GM19463 (cell line): ENCODE measurements at regions not wholly inside any gene's neighbourhood (a gene's known extent, or its start where the extent isn't known, plus 50 kb on each side); places are given as distances from the start of the nearest gene placed in this dataset.
"Not testable (repeated sequence)": the region's sequence is repeated elsewhere in the genome, so short reads cannot be mapped to it uniquely, and the experiment has no call there.

Experiments
- ATAC-seq: cut with Tn5 transposase; IDR thresholded peaks from one replicate; pipeline ENCODE4 v1.9.1; 2021; ENCODE audit warnings: mild to moderate bottlenecking, moderate library complexity; ENCODE audit not compliant: unreplicated experiment

DNA sequence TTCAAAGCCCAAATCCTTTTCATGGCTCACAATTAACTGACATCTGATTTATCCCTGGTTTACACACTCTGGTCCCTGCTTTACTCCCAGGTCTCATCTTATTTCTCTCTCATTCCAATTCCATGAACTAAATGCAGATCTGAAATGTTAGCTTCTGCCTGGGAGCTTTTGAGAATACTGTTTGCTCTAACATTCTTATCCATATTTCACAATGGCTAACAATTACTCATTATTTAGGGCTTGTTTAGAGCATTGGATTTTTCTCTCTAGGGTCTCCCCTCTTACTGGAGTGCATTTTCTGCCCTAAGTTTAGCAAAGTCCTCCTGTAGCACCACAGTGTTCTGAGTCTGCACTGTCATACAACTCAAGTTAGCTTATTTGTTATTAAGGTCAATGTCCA lies 121.5 kb upstream of the HCRTR2 start:
- no peak for ATAC-seq

DNA sequence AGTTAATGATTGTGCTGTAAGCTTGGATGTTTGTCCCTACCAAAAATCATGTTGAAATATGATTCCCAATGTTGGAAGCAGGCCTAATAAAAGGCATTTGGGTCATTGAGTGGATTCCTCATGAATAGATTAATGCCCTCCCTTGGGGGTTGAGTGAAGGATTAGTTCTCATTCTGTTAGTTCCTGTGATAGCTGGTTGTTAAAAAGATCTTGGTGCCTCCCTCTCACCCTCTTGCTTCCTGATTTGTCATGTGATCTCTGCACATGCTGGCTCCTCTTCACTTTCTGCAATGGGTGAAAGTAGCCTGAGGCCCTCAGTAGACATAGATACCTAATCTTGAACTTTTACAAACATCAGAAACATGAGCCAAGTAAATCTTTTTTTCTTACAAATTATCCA lies 115.6 kb upstream of the HCRTR2 start:
- no peak for ATAC-seq

DNA sequence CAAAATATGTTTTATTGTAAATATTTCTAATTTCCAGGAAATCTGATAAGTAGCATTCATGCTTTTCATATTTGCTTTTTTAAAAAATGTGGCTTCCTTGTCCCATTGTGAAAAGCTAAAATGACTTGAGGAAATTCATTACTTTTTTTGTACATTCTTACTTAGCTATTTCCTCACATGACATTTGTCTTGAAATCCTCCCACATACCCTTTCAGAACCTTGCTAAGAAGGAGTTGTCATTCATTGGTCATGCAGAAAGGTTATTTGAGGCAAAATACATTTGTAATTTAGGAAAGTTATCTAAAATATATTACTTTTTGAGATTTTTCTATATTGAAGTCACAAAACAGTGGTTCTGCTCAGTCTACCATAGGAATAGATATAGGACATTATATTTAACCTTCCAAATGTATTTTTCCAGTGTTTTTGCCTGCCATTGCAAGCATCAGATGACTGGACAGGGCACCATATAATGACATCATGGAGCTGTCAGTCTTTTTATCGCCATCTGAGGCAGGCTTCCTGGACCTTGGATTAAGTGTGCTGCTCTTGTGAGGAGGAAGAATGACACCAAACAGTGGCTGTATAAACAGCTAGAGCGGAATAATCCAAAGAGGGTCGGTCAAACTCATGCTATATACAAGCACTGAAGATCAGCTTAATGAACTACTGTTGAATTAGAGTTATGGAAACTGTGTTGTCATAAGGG lies 109.4 kb upstream of the HCRTR2 start:
- no peak for ATAC-seq

DNA sequence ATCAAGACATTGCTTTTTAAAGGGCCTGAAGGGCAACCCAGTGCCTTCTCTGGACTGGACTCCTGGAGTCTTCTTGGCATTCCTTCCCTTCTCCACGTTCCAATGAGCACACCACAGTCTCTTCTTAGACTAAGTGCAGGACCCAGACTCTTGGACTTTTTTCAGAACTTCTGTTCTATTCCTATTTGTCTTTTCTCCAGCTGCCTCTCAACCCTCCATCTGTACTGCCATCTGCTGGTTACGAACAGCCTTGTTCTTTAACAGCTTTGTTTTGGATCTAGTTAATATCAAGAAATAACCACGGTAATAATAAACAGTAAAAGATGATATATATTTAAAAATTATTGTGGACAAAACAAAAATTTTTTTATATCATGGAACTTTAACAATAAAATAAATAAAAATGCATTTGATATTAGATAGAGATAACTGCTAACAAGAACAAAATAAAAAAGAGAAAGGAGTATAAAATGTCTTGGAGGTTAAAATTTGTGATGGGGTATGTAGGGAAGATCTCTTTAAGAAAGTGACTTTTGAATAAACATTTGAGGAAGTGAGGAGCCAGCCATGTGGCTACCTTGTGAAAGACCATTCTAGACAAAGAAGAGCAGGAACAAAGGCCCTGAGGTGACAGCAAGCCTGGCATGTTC lies 105.1 kb upstream of the HCRTR2 start:
- no peak for ATAC-seq

DNA sequence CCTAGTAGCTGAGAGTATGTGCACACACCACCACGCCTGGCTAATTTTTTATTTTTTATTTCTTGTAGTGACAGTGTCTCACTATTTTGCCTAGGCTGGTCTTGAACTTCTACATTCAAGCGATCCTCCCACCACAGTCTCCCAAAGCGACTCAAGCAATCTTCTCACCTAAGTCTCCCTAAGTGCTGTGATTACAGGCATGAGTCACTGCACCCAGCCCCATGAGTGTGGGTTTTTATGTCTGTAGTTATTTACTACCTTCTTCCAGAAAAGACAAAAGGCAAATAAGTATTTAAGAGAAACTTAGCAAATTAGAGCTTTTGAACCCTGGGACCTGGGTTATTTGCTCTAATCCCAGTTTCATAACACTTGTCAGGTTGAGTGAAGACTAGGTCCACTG lies 92.3 kb upstream of the HCRTR2 start:
- no peak for ATAC-seq

DNA sequence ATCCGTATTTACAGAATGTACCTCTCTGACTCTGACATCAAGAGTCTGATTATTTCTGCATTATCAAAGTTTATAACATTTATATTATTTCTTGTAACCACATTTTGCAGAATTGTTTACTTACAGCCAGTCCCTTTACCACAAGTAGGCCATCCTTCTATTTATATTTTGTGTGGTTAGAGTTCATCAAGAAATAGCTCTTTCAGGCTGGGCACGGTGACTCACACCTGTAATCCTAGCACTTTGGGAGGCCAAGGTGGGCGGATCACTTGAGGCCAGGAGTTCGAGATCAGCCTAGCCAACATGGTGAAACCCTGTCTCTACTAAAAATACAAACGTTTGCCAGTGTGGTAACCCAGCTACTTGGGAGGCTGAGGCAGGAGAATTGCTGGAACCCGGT lies 86.3 kb upstream of the HCRTR2 start:
- ATAC-seq: not testable (repeated sequence)

DNA sequence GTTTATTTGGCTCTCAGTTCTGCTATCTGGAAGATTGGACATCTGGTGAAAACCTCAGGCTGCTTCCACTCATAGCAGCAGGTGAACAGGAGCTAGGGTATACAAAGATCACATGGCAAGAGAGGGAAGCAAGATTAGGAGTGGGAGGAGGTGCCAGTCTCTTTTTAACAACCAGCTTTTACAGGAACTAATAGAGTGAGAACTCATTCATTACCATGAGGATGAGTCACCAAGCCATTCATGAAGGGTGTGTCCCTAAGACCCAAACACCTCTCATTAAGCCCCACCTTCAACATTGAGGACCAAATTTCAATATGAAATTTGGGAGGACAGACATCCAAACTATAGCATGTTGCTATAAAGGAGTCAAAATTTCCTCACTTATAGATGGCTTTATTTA lies 85.4 kb upstream of the HCRTR2 start:
- ATAC-seq: no peak

DNA sequence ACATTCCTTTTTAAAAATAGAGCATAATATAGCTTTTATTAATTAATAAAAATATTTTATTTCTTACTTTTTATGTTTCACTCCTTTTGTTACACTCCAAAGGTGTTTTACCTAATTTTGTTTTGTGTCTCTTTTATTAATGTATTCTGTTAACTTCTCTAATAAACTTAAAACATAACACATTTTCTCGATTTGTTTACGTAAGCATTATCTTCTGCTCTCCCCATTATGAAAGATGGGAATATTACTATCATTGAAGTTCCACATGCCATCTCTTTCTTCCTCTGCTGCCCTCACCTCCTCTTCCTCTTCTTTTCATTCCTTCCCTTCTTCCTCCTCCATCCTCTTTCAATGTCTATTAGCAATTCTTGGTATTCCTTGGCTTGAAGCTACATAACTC lies 85.0 kb upstream of the HCRTR2 start:
- no peak for ATAC-seq

DNA sequence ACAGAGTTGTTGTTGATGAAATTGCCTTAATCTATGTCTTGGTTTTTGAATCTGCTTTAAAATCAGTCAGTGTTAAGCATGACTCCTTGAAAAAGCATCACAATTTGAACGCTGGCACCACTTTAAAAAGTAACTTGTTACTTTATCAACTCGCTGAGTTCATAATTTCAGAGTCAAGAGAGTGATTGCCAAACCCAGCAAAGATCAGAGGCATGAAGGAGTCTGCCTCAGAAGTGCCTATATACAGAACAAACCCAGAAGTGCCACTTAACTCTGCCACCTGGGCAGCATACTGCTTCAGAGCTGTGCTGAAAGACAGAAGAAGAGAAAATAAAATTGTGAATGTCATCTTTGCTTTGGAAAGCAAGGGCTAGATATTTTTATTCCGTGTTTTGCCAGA lies 73.6 kb upstream of the HCRTR2 start:
- no peak for ATAC-seq

DNA sequence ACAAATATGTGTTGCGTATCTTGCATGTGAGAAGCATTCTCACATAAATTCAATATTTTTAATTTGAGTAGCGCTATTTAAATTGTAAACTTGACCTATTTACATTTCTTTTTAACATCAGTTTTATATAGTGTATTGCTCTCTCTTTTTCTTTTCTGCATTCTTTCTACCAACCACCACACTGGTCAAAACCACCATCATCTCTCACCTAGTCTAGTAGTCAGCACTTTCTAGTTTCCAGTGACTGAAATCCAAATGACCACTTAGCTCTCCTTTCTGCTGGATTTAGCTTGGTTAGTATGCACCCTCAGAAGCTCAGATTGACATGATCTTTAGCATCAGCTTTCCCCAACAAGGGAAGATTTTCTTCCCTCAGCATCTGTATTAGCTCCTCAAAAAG lies 73.2 kb upstream of the HCRTR2 start:
- no peak for ATAC-seq

DNA sequence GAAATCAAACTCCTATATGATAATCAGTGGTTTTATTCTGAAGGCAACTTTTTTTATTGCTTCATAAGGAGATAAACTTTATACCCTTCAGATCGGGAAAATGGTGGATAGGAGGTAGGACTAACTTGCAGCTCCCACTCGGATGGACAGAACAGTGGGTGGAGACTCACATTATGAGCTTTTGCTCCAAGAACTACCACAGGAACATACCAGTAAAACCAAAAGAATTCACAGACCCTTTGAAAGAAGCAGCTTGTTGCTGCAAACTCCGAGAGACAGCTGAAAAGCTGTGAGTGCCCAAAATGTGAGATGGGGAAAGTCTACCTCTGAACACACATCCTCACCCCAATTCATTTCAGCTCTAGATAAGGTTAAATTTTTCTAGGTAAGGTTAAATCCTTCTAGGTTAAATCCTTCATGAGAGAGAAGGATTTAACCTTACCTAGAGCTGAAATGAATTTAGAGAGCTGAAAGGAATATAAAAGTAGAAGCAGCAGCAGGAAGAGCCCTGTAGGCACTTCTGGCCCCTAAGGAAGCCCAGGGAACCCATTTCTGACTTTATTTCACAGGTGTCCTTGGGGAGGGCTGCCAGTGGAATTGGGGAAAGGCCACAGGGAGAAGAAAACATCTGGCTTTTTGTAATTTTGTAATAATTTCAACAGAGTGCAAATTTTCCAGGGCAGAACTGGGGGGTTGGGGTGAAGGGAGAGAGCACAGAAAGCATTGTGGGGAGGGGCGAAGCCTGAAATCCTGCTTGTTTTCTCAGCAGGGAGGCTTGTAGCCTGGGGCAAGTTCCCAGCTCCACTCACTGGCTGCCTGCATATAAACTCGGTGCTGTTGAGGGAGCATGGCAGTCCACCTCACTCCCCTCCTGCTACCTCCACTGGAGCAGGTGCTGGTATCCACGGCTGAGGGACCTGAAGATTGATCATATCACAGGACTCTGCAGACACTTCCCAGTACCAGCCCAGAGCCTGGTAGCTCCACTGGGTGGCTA lies 65.9 kb upstream of the HCRTR2 start:
- no peak for ATAC-seq

DNA sequence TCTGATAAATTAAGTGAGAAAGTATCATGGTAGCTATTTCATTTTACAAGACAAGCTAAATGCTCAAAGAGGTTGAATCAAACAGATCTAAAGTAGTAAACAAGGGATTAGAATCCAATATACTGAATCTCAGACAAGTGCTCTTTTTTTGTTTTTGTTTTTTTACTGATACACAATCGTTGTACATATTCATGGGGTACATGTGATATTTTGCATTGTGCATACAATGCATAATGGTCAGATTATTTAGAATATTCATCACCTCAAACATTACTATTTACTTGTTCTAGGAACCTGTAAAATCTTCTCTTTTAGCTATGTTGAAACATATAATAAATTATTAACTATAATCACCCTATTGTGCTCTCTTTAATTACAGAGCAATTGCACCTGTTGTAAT lies 57.0 kb upstream of the HCRTR2 start:
- ATAC-seq: no peak

DNA sequence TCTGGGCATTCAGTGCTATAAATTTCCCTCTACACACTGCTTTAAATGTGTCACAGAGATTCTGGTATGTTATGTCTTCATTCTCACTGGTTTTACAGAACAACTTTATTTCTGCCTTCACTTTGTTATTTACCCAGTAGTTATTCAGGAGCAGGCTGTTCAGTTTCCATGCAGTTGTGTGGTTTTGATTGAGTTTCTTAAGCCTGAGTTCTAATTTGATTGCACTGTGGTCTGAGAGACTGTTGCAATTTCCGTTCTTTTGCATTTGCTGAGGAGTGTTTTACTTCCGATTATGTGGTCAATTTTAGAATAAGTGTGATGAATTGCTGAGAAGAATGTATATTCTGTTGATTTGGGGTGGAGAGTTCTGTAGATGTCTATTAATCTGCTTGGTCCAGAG lies 50.1 kb upstream of the HCRTR2 start:
- ATAC-seq: not testable (repeated sequence)
